T-cell (primary cell): ENCODE measurements at regions not wholly inside any gene's neighbourhood (a gene's known extent, or its start where the extent isn't known, plus 50 kb on each side); places are given as distances from the start of the nearest gene placed in this dataset.

Source experiments
- ATAC-seq, 4 experiments: fragments of 200-7000 bp in 3 of 4; fragments of 150-1000 bp in 1 of 4; cut with Tn5 transposase; replicated peaks in 1 of 4; 1 replicate in 3 of 4; 2 replicates in 1 of 4; pipeline ENCODE4 v1.10.0; 2021; ENCODE audit warnings: moderate library complexity in 3 of 4, mild to moderate bottlenecking in 2 of 4, moderate number of reproducible peaks in 1 of 4
- CTCF ChIA-PET, 2 donors: fragments of 300-600 bp; sonication (Branson Sonifier 250); formaldehyde crosslinking; loops; one replicate each; lab custom pipeline; 2022; ENCODE audit warnings: antibody characterized with exemption in 2 of 2; lab: Charles Lee
- POLR2A ChIA-PET, 2 donors: fragments of 300-600 bp; sonication (Branson Sonifier 250); formaldehyde crosslinking; loops; one replicate each; lab custom pipeline; 2022; ENCODE audit warnings: antibody characterized with exemption in 2 of 2; lab: Charles Lee
- DNase-seq, 35 experiments: peaks; one replicate each; pipeline versions ENCODE4 v3.0.0 to v3.0.0-alpha.2; 2013 to 2023
- H3K27ac ChIP-seq: one replicate; pipeline ENCODE4 v1.5.1; 2013; ENCODE audit warnings: low read length
- H3K27me3 ChIP-seq, 2 experiments: replicated peaks in 1 of 2; 1 replicate in 1 of 2; 2 replicates in 1 of 2; pipeline versions ENCODE4 v1.6.1 to v1.7.0; 2013; ENCODE audit warnings: low read length in 1 of 2, mixed read lengths in 1 of 2; ENCODE audit not compliant: control insufficient read depth in 2 of 2, insufficient read depth in 2 of 2; ENCODE audit errors: extremely low read depth in 1 of 2
- H3K36me3 ChIP-seq, 2 donors: 1 replicate in 1 of 2; 2 replicates in 1 of 2; pipeline versions ENCODE4 v1.6.1 to v1.7.0; 2013; ENCODE audit warnings: low read length in 1 of 2; ENCODE audit not compliant: control insufficient read depth in 2 of 2, insufficient read depth in 1 of 2; ENCODE audit errors: extremely low read depth in 1 of 2
- H3K4me1 ChIP-seq, 2 experiments: 1 replicate in 1 of 2; 2 replicates in 1 of 2; pipeline versions ENCODE4 v1.6.1 to v1.7.0; 2013; ENCODE audit warnings: low read length in 2 of 2, mixed read lengths in 1 of 2; ENCODE audit not compliant: insufficient read depth in 2 of 2, control insufficient read depth in 1 of 2; ENCODE audit errors: extremely low read depth in 1 of 2
- H3K4me3 ChIP-seq, 2 donors: 1 replicate in 1 of 2; 2 replicates in 1 of 2; pipeline versions ENCODE4 v1.5.1 to v1.7.0; 2013; ENCODE audit warnings: mild to moderate bottlenecking in 2 of 2, low read length in 1 of 2, moderate library complexity in 1 of 2; ENCODE audit not compliant: control insufficient read depth in 1 of 2; ENCODE audit errors: extremely low read depth in 1 of 2
- H3K9me3 ChIP-seq: 2 replicates; pipeline ENCODE4 v1.7.0; 2013
- H3K27ac Mint-ChIP-seq, 2 donors: one replicate each; pipeline ENCODE4 v1.8.0; 2020 to 2021; ENCODE audit warnings: mild to moderate bottlenecking in 2 of 2, mixed read lengths in 2 of 2
- H3K27me3 Mint-ChIP-seq, 2 donors: one replicate each; pipeline ENCODE4 v1.8.0; 2021 to 2022; ENCODE audit warnings: mixed read lengths in 2 of 2
- H3K36me3 Mint-ChIP-seq: one replicate; pipeline ENCODE4 v1.8.0; 2021; ENCODE audit warnings: mixed read lengths
- H3K4me1 Mint-ChIP-seq, 3 donors: one replicate each; pipeline ENCODE4 v1.8.0; 2020 to 2022; ENCODE audit warnings: mixed read lengths in 3 of 3, mild to moderate bottlenecking in 1 of 3
- H3K4me3 Mint-ChIP-seq, 3 donors: one replicate each; pipeline ENCODE4 v1.8.0; 2020 to 2022; ENCODE audit warnings: mild to moderate bottlenecking in 3 of 3, mixed read lengths in 3 of 3, moderate library complexity in 3 of 3
- H3K9me3 Mint-ChIP-seq, 3 donors: one replicate each; pipeline ENCODE4 v1.8.0; 2020 to 2022; ENCODE audit warnings: mixed read lengths in 3 of 3
- WGBS: methylation state at CpG from one replicate; pipeline ENCODE4 v1.1.5; 2013; ENCODE audit warnings: missing lambda C conversion rate; ENCODE audit not compliant: insufficient coverage; 5-methylcytosine and 5-hydroxymethylcytosine counted together

- Histone ChIP-seq H3K27me3 (no peaks in the 10 kb centered on the region), H3K9me3 (no peaks in the 10 kb centered on the region), H3K27ac (no peak overlapping the region), H3K4me1 (no peaks in the 10 kb centered on the region), H3K4me3 (no peak overlapping the region), H3K36me3 (no peaks in the 10 kb centered on the region)
- no peaks in the 10 kb centered on the region for H3K9me3 Mint-ChIP-seq
- WGBS, result no CpG with 5 or more reads among the region's 2 CpGs
- H3K4me3 Mint-ChIP-seq, result no peak overlapping the region
- no peak for ATAC-seq
- ChIA-PET CTCF (no interaction called here), POLR2A (no interaction called here)
- H3K4me1 Mint-ChIP-seq, result no peaks in the 10 kb centered on the region
- no peaks in the 10 kb centered on the region for H3K36me3 Mint-ChIP-seq
- DNase-seq, result no peak
- H3K27ac Mint-ChIP-seq, result no peak overlapping the region
- peaks cover 6 to 8% of the 10 kb centered on the region in 2 donors for H3K27me3 Mint-ChIP-seq
These were observed 296.3 kb downstream of the PTBP2 start for GRCh38 chr1:97017895-97018294.
